Head of caudate nucleus (tissue), 42 donors: ENCODE measurements at regions not wholly inside any gene's neighbourhood (a gene's known extent, or its start where the extent isn't known, plus 50 kb on each side); places are given as distances from the start of the nearest gene placed in this dataset.

Experiments
- DNase-seq, 42 donors: peaks; one replicate each; pipeline versions ENCODE4 v3.0.0 to v3.0.0-alpha.2; 2020 to 2021; ENCODE audit warnings: mixed read lengths in 7 of 42
- intact Hi-C: fragments of 100-400 bp; cut with DNase I; formaldehyde crosslinking; loops from one replicate; pipeline ENCODE4 v1.15.0; 2022

GRCh38 chr3:13266005-13266404 is 154.1 kb downstream of the NUP210 start:
- DNase-seq, result peak in 16 of 42 donors; percentile 37 to 81 (median 58)
- intact Hi-C loops, result no loop called here

- no peak for DNase-seq
- intact Hi-C loops, result no loop called here
These were observed 154.6 kb downstream of the NUP210 start for GRCh38 chr3:13265507-13265906.

- DNase-seq, result no peak
- intact Hi-C loops, result no loop called here
These were observed 155.1 kb downstream of the NUP210 start for GRCh38 chr3:13265016-13265415.

GRCh38 chr3:13264468-13264795 is 155.7 kb downstream of the NUP210 start:
- no peak for DNase-seq
- intact Hi-C loops, result no loop called here

GRCh38 chr3:13263770-13264467 is 156.2 kb downstream of the NUP210 start:
- intact Hi-C loops, result no loop called here
- peak in 6 of 42 donors; percentile 24 to 60 (median 40) for DNase-seq

GRCh38 chr3:13262493-13263211 is 157.5 kb downstream of the NUP210 start:
- DNase-seq, result no peak
- intact Hi-C loops, result no loop called here

DNA sequence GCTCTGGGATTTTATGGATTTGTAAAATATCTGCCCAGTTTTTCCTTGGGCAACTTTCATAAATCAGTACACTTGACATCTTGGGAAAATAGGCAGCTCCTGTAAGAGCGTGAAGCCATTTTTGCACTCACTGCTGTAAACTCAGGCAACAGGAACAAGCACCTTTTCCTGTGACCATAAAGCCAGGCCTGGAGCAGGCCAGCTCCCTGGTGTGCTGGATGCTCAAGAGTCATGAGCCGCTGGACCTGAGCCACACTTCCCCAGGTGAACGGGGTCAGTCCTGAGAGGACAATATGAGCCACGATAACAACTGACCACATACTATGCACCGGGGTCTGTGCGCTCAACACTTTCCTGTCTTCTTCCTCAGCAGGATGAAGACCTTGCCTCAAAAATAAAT is 158.2 kb downstream of the NUP210 start:
- intact Hi-C loops, result no loop called here
- DNase-seq, result no peak

DNA sequence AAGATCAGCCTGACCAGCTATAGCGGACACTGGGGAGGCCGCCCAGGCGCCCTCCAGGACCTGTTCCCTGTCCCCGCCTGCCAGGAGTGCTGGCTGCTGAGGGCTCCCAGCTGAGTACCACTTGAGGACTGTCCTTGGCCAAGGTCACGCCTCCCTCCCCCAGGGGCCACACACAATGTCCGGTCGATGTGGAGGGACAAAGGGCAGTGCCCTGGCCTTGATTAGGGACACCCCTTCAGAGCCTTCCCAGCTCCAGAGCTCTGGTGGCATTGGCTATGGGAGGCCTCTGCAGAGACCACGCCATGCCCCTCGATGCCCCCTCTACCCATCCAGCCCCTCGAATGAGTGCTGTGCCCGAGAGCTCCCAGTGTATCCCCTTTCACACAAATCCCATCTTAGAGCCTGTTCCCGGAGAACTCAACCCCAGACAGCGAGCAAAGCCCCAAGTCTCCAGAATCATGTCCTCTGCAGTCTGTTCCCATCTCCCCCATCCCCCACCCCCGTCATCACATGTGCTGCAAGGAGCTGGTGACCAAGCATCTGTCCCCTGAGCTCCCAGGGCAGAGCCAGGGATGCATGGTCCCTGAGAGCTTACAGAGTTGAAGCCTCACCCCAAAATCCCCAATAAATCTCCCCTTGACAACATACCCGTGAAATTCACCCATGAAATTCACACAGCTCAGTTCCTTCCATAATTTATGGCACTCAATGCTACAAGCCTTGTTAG is 158.9 kb downstream of the NUP210 start:
- intact Hi-C loops, result no loop called here
- no peak for DNase-seq

DNA sequence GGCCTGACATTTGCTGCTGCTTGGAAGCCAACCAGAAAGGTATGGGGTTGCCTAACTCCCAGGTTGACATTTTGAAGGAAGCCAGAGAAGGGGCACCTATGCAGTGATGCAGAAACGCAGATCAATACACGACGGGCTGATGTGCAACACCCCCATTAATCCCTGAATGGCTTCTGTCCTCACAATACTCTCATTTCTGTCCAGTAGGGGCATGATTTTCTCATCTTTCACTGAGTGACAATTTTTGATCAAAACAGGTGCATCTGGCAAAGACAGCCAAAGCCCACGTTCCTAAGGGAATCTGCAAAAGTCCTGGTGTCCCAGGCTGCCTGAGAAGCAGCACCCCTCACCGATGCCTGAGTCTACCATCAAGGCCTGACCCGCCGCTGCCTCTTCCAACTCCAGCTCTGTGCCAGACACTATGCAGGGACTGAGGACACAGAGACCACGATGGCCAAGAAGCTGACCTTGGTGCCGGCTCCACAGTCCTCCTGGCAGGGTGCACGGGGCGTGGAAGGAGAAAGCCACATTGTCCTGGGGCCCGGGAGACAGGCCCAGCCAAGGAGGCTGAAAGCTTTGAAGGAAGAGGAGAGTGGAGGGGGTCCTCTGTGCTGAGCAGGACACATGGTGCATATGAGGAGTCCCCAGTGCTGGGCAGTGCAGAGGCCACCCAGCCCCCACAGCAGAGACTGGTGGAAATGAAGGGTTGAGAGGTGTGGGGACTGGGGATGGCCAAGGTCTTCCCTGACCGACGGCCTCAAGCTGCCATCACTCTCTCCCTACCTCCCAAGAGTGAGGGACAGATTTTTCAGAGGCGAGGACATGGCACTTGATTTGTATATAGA is 159.6 kb downstream of the NUP210 start:
- DNase-seq, result peak in 1 of 42 donors; percentile 19
- intact Hi-C loops, result no loop called here

DNA sequence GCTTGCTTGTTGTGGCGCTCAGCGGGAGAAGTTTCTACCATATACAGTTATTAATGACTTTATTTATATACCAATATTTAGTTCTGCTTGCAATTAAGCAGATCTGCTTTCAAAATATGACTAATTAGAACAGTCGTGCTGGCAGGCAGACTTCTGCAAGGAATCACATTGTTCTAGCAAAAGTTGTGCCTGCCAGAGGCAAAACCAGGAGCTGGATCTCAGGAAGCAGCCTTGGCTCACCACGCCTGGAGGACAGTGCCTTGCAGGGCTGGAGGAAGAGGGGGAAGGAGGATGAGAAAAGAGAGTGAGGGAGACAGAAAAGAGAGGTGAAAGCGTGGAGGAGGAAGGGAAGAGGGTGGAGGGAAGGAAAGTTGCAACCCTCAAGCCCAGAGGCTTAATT is 160.3 kb downstream of the NUP210 start:
- intact Hi-C loops, result no loop called here
- peak in 4 of 42 donors; percentile 34 to 63 (median 49) for DNase-seq

DNA sequence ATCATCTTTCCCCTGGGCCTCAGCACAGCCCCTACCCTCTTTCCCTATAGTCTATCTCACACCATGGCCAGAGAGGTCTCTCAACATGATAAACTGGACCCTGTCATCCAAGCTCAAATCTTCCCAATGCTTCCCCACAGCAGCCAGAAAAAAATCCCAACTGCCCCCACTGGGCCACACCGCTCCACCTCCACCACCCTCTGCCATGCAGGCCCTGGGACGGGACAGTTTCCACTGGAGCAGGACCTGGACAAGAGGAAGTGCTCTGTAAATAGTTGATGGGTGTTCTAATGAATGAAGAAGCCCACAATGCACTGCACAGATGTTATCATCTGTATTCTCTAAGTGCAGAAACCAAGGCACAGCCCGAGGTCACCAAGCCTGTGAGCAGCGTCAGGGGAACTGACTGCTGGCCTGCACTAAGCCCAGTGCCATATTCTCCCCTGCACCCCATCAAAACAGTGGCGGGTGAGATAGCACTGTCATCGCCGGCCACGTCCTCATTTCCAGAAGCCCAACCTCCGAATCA is 161.1 kb downstream of the NUP210 start:
- intact Hi-C loops, result no loop called here
- DNase-seq, result no peak

GRCh38 chr3:13258280-13258679 is 161.8 kb downstream of the NUP210 start:
- intact Hi-C loops, result no loop called here

DNA sequence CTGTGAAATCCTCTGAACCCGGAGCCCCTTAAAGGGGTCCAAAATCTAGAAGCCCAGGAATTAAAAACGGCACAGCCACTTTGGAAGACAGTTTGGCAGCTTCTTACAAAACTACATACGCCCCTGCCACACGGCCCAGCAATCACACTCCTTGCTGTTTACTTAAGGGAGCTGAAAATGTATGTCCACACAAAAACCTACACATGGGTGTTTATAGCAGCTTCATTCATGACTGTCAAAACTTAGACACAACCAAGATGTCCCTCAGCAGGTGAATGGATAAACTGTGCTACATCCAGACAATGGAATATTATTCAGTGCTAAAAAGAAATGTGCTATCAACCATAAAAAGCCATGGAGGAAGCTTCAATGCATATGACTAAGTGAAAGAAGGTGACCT is 162.5 kb downstream of the NUP210 start:
- intact Hi-C loops, result no loop called here
- no peak for DNase-seq

More at GRCh38 chr3:13258280-13258679, 161.8 kb downstream of the NUP210 start:
- no peak for DNase-seq

GRCh38 chr3:13256845-13257244 is 163.3 kb downstream of the NUP210 start:
- DNase-seq, result no peak
- intact Hi-C loops, result no loop called here

DNA sequence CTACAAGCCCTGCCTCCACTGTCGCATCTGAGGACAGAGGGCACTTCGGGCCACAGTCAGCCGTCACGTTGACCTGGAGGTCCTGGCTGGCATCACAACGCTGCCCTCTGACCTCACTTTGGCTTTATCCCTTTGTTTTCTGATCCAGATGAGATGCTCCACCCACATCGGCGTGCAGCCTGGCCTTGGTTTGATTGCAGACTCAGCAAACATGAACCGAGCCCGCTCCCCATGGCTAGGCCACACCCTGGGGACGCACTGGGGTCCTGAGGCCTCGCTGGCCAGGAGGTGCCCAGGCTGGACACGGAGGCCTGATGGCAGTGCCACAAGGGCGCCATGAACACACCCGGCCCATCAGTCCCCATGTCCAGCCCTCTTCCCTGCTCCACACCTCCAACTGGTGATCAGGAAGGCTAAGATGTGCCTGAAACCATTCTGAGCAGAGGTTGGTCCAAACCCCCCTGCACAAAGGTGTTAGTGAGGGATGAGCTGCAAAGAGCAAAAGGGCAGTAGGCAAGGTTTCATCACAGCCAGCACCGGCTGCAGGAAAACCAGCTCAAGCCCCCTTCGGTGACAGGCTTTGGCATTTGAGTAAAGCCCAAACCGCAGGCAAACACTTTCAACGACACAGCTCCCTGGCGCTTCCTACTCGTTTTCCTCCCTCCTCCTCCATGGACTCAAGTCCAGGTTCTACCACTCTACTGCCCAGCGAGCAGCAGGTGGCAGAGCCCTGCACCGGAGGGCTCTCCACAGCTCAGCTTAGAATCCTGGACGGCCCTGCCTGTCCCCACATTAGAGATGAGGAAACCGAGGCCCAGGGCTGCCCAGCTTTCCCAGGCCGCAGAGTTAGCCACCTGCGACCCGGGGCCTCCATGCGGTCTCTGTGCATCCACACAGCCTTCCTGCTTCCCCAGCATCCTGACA is 165.8 kb downstream of the NUP210 start:
- DNase-seq, result no peak
- intact Hi-C loops, result no loop called here

- intact Hi-C loops, result no loop called here
- DNase-seq, result peak in 3 of 42 donors; percentile 41 to 56 (median 56)
These were observed 166.7 kb downstream of the NUP210 start for GRCh38 chr3:13253208-13253937.

- no peak for DNase-seq
- intact Hi-C loops, result no loop called here
These were observed 167.9 kb downstream of the NUP210 start for GRCh38 chr3:13252207-13252606.
